ENCODE measurements at regions not wholly inside any gene's neighbourhood (a gene's known extent, or its start where the extent isn't known, plus 50 kb on each side); places are given as distances from the start of the nearest gene placed in this dataset.
A peak's percentile ranks its signal among the peaks of the same experiment; 100 is the strongest.

- WGBS (ENCODE audit: insufficient coverage): 99% methylated on average over 10 of the region's 10 CpGs
- H3K27me3 ChIP-seq (replicated peaks in 2 of 5; ENCODE audit: control insufficient read depth in 4 of 5, insufficient read depth in 5 of 5, low read length in 4 of 5): no peaks in the 10 kb centered on the region
- ChIA-PET POLR2A (no interaction called here), CTCF (no interaction called here)
- DNase-seq: no peak
- H3K4me3 ChIP-seq (ENCODE audit: control insufficient read depth in 1 of 7, extremely low read depth in 1 of 7, insufficient read depth in 4 of 7, low read depth in 2 of 7, low read length in 6 of 7): no peak overlapping the region
- H3K9me3 ChIP-seq (ENCODE audit: control extremely low read depth in 1 of 5, control insufficient read depth in 4 of 5, insufficient read depth in 2 of 5, low read depth in 1 of 5, low read length in 4 of 5): peaks cover 0 to 1% (median 0%) of the 10 kb centered on the region in 5 experiments
- H3K27ac ChIP-seq (ENCODE audit: insufficient read depth in 1 of 2, low read depth in 1 of 2, low read length in 2 of 2, poor library complexity in 1 of 2, severe bottlenecking in 2 of 2): no peak overlapping the region
- no peaks in the 10 kb centered on the region for H3K36me3 ChIP-seq (ENCODE audit: control insufficient read depth in 4 of 4, insufficient read depth in 4 of 4, low read length in 3 of 4)
- peaks cover 3 to 18% (median 14%) of the 10 kb centered on the region in 4 experiments for H3K4me1 ChIP-seq (ENCODE audit: control extremely low read depth in 1 of 4, control insufficient read depth in 4 of 4, insufficient read depth in 4 of 4, low read length in 3 of 4)
Measured at GRCh38 chr2:45267062-45267792, 258.0 kb upstream of the SIX2 start.

DNA sequence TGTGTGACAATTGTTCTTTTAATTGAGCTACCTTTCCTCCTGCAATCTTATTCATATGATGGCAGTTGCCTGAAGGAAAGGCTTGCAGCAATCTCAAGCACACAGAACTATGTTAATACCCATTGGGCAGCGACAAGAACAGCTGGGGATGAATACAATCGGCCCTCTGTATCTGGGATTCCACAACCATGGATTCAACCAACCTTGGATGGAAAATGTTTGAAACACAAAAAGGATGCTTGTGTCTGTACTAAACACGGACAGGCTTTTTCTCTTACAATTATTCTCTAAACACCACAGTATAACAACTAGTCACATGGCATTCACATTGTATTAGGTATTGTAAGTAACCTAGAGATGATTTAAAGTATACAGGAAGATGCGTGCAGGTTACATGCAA, 256.1 kb upstream of the SIX2 start:
- CTCF ChIA-PET: no interaction called here
- Histone ChIP-seq H3K4me3 (ENCODE audit: control insufficient read depth in 1 of 7, extremely low read depth in 1 of 7, insufficient read depth in 4 of 7, low read depth in 2 of 7, low read length in 6 of 7) (no peak overlapping the region), H3K27me3 (replicated peaks in 2 of 5; ENCODE audit: control insufficient read depth in 4 of 5, insufficient read depth in 5 of 5, low read length in 4 of 5) (no peaks in the 10 kb centered on the region), H3K36me3 (ENCODE audit: control insufficient read depth in 4 of 4, insufficient read depth in 4 of 4, low read length in 3 of 4) (no peaks in the 10 kb centered on the region), H3K4me1 (ENCODE audit: control extremely low read depth in 1 of 4, control insufficient read depth in 4 of 4, insufficient read depth in 4 of 4, low read length in 3 of 4) (peaks cover 3 to 31% (median 24%) of the 10 kb centered on the region in 4 experiments), H3K27ac (ENCODE audit: insufficient read depth in 1 of 2, low read depth in 1 of 2, low read length in 2 of 2, poor library complexity in 1 of 2, severe bottlenecking in 2 of 2) (no peak overlapping the region), H3K9me3 (ENCODE audit: control extremely low read depth in 1 of 5, control insufficient read depth in 4 of 5, insufficient read depth in 2 of 5, low read depth in 1 of 5, low read length in 4 of 5) (peaks cover 0 to 1% (median 0%) of the 10 kb centered on the region in 5 experiments)
- 100% methylated on average over 2 of the region's 4 CpGs for WGBS (ENCODE audit: insufficient coverage)
- POLR2A ChIA-PET: no interaction called here
- DNase-seq: no peak

DNA sequence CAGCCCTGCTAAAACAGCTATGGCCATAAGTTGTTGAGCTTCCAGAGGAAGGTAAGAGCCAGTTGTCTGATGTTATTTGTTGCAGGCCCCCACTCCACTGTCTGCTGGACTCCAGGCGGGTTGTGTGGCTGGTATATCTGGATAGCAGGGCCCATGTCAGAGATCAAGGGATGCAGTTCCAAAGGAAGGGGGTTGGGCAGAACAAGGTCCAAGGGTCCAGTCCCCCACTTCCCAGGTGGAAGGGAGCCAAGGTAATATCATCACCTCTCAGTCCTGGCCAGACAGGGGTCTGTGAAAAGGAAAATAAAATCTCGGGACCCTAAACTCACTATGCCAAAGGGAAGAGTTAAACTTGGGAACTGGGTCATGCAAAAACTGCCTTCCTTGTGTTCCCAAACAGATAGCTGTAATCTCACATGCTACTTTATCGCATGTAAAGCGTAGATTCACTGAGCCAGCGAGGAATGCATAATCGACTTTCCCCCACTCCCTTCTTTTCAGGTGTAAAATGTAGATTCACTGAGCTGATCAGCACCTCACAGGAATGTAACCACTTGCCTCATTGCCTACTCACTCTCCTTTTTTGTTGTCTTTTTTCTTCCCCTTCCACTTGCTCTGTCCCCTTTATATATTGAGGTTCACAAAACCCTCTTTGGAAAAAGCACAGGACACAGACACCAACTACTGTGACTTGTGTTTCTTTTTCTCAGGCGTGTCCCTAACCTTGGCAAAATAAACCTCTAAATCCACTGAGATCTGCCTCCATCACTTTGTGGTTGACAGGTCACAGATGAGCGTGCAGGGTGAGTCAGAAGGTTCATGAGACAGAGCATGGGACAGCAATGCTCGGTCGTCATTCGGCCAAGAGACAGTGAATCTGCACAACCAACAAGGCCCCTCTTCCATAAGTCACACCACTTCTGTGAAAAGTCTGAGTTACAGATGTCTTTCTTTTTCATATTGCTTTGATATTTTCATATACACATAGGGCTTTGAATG, 255.3 kb upstream of the SIX2 start:
- no peak overlapping the region for H3K4me3 ChIP-seq (ENCODE audit: control insufficient read depth in 1 of 7, extremely low read depth in 1 of 7, insufficient read depth in 4 of 7, low read depth in 2 of 7, low read length in 6 of 7)
- peaks cover 0 to 1% (median 0%) of the 10 kb centered on the region in 5 experiments for H3K9me3 ChIP-seq (ENCODE audit: control extremely low read depth in 1 of 5, control insufficient read depth in 4 of 5, insufficient read depth in 2 of 5, low read depth in 1 of 5, low read length in 4 of 5)
- POLR2A ChIA-PET: no interaction called here
- H3K36me3 ChIP-seq (ENCODE audit: control insufficient read depth in 4 of 4, insufficient read depth in 4 of 4, low read length in 3 of 4): no peaks in the 10 kb centered on the region
- H3K27ac ChIP-seq (ENCODE audit: insufficient read depth in 1 of 2, low read depth in 1 of 2, low read length in 2 of 2, poor library complexity in 1 of 2, severe bottlenecking in 2 of 2): no peak overlapping the region
- 99% methylated on average over 8 of the region's 11 CpGs for WGBS (ENCODE audit: insufficient coverage)
- DNase-seq: peak in 1 of 3 donors; percentile 16
- CTCF ChIA-PET: no interaction called here
- peaks cover 3 to 31% (median 24%) of the 10 kb centered on the region in 4 experiments for H3K4me1 ChIP-seq (ENCODE audit: control extremely low read depth in 1 of 4, control insufficient read depth in 4 of 4, insufficient read depth in 4 of 4, low read length in 3 of 4)
- H3K27me3 ChIP-seq (replicated peaks in 2 of 5; ENCODE audit: control insufficient read depth in 4 of 5, insufficient read depth in 5 of 5, low read length in 4 of 5): no peaks in the 10 kb centered on the region

GRCh38 chr2:45263147-45263546, 253.9 kb upstream of the SIX2 start:
- Histone ChIP-seq H3K4me1 (ENCODE audit: control extremely low read depth in 1 of 4, control insufficient read depth in 4 of 4, insufficient read depth in 4 of 4, low read length in 3 of 4) (peaks cover 6 to 44% (median 34%) of the 10 kb centered on the region in 4 experiments), H3K4me3 (ENCODE audit: control insufficient read depth in 1 of 7, extremely low read depth in 1 of 7, insufficient read depth in 4 of 7, low read depth in 2 of 7, low read length in 6 of 7) (peak overlapping the region in 4 of 7 experiments; percentile 5 to 52 (median 21)), H3K27ac (ENCODE audit: insufficient read depth in 1 of 2, low read depth in 1 of 2, low read length in 2 of 2, poor library complexity in 1 of 2, severe bottlenecking in 2 of 2) (no peak overlapping the region), H3K27me3 (replicated peaks in 2 of 5; ENCODE audit: control insufficient read depth in 4 of 5, insufficient read depth in 5 of 5, low read length in 4 of 5) (no peaks in the 10 kb centered on the region), H3K36me3 (ENCODE audit: control insufficient read depth in 4 of 4, insufficient read depth in 4 of 4, low read length in 3 of 4) (no peaks in the 10 kb centered on the region), H3K9me3 (ENCODE audit: control extremely low read depth in 1 of 5, control insufficient read depth in 4 of 5, insufficient read depth in 2 of 5, low read depth in 1 of 5, low read length in 4 of 5) (peaks cover 0 to 1% (median 0%) of the 10 kb centered on the region in 5 experiments)
- CTCF ChIA-PET: interaction anchor here (0.6 to 2.2 kb wide), 4 partner anchors 11 to 317 kb away, joined by 3 to 5 read pairs (median 3); no protein-coding TSS in a partner anchor
- POLR2A ChIA-PET: no interaction called here
- peak; percentile 61 to 79 (median 65) for DNase-seq
- WGBS (ENCODE audit: insufficient coverage): 0% methylated on average over 3 of the region's 6 CpGs

DNA sequence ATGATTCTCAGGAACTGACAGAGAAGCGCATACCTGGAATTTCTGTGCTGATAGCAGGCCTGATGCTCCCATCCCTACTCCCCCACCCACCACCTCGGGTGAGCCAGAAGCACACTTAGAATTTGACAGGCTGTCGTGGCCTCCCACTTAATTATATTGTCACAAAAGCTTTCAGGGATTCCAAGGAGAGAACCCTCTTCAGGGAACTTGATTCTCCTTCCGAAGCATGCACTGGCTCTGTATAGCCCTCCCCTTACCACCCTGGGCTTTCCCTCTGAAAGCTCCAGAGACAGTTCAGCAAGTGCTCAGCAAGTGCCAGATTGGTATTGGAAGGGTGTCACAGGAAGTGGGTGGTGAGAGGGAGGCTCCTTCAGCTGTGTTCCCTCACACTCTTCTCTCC, 252.5 kb upstream of the SIX2 start:
- ChIA-PET CTCF (interaction anchor here (1.2 to 2.2 kb wide), 2 partner anchors 92 to 224 kb away, joined by 3 to 5 read pairs; no protein-coding TSS in a partner anchor), POLR2A (interaction anchor here (0.6 kb wide), 1 partner anchor 236 kb away, joined by 3 read pairs; no protein-coding TSS in a partner anchor)
- H3K27ac ChIP-seq (ENCODE audit: insufficient read depth in 1 of 2, low read depth in 1 of 2, low read length in 2 of 2, poor library complexity in 1 of 2, severe bottlenecking in 2 of 2): no peak overlapping the region
- H3K36me3 ChIP-seq (ENCODE audit: control insufficient read depth in 4 of 4, insufficient read depth in 4 of 4, low read length in 3 of 4): no peaks in the 10 kb centered on the region
- no peaks in the 10 kb centered on the region for H3K27me3 ChIP-seq (replicated peaks in 2 of 5; ENCODE audit: control insufficient read depth in 4 of 5, insufficient read depth in 5 of 5, low read length in 4 of 5)
- WGBS (ENCODE audit: insufficient coverage): 83% methylated on average over 3 of the region's 4 CpGs
- no peak for DNase-seq
- no peak overlapping the region for H3K4me3 ChIP-seq (ENCODE audit: control insufficient read depth in 1 of 7, extremely low read depth in 1 of 7, insufficient read depth in 4 of 7, low read depth in 2 of 7, low read length in 6 of 7)
- H3K4me1 ChIP-seq (ENCODE audit: control extremely low read depth in 1 of 4, control insufficient read depth in 4 of 4, insufficient read depth in 4 of 4, low read length in 3 of 4): peaks cover 6 to 58% (median 46%) of the 10 kb centered on the region in 4 experiments
- no peaks in the 10 kb centered on the region for H3K9me3 ChIP-seq (ENCODE audit: control extremely low read depth in 1 of 5, control insufficient read depth in 4 of 5, insufficient read depth in 2 of 5, low read depth in 1 of 5, low read length in 4 of 5)

DNA sequence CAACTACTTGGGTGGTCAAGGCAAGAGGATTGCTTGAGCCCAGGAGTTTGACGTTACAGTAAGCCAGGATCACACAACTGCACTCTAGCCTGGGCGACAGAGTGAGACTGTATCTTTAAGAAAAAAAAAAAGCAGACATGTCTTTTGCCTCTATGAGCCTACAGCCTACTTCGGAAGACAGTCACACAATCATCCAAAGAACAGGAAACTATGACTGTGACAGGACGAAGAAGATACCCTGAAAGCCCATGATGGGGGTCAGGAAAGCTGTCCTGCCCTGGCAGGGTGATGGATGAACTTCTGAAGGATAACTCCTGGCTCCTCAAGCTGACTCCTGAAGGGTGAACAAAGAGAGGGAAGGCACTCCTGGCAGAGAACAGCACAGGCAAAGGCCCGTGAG, 251.7 kb upstream of the SIX2 start:
- Histone ChIP-seq H3K36me3 (ENCODE audit: control insufficient read depth in 4 of 4, insufficient read depth in 4 of 4, low read length in 3 of 4) (no peaks in the 10 kb centered on the region), H3K4me3 (ENCODE audit: control insufficient read depth in 1 of 7, extremely low read depth in 1 of 7, insufficient read depth in 4 of 7, low read depth in 2 of 7, low read length in 6 of 7) (no peak overlapping the region), H3K27me3 (replicated peaks in 2 of 5; ENCODE audit: control insufficient read depth in 4 of 5, insufficient read depth in 5 of 5, low read length in 4 of 5) (no peaks in the 10 kb centered on the region), H3K9me3 (ENCODE audit: control extremely low read depth in 1 of 5, control insufficient read depth in 4 of 5, insufficient read depth in 2 of 5, low read depth in 1 of 5, low read length in 4 of 5) (no peaks in the 10 kb centered on the region), H3K4me1 (ENCODE audit: control extremely low read depth in 1 of 4, control insufficient read depth in 4 of 4, insufficient read depth in 4 of 4, low read length in 3 of 4) (peaks cover 6 to 59% (median 46%) of the 10 kb centered on the region in 4 experiments), H3K27ac (ENCODE audit: insufficient read depth in 1 of 2, low read depth in 1 of 2, low read length in 2 of 2, poor library complexity in 1 of 2, severe bottlenecking in 2 of 2) (no peak overlapping the region)
- POLR2A ChIA-PET: no interaction called here
- WGBS (ENCODE audit: insufficient coverage): 97% methylated on average over 3 of the region's 5 CpGs
- CTCF ChIA-PET: no interaction called here
- no peak for DNase-seq
